ENCODE measurements at regions not wholly inside any gene's neighbourhood (a gene's known extent, or its start where the extent isn't known, plus 50 kb on each side); places are given as distances from the start of the nearest gene placed in this dataset.

- no peak for TF ChIP-seq CTCF (IDR thresholded peaks at IDR 0.05; ENCODE audit: poor library complexity)
- TF ChIP-seq EZH2 (IDR thresholded peaks at IDR 0.05; ENCODE audit: borderline replicate concordance): no peak
Observed at GRCh38 chr15:77557144-77557543, 75.6 kb downstream of the LINGO1 start.

Data from hepatocyte (in vitro differentiated cells).